HL-60 (cell line): ENCODE measurements at regions not wholly inside any gene's neighbourhood (a gene's known extent, or its start where the extent isn't known, plus 50 kb on each side); places are given as distances from the start of the nearest gene placed in this dataset.

ENCODE experiments used
- CTCF ChIP-seq: IDR thresholded peaks from one replicate; pipeline ENCODE4 v1.5.1; 2011; ENCODE audit warnings: low read length, control low read depth, inconsistent platforms; ENCODE audit not compliant: insufficient read depth
- GABPA ChIP-seq: IDR thresholded peaks from 2 replicates; pipeline ENCODE4 v1.6.1; 2012; ENCODE audit warnings: low read depth
- POLR2AphosphoS5 ChIP-seq: IDR thresholded peaks from 2 replicates; pipeline ENCODE4 v1.6.1; 2012; ENCODE audit warnings: low read depth
- REST ChIP-seq: IDR thresholded peaks from 2 replicates; pipeline ENCODE4 v1.6.1; 2012; ENCODE audit warnings: low read depth; ENCODE audit not compliant: insufficient replicate concordance
- SPI1 ChIP-seq: IDR thresholded peaks from 2 replicates; pipeline ENCODE4 v1.6.1; 2012; ENCODE audit warnings: low read depth, mild to moderate bottlenecking, borderline replicate concordance

GRCh38 chr9:31174681-31175080 is 1209.8 kb upstream of the ACO1 start:
- TF ChIP-seq CTCF (no peak), POLR2AphosphoS5 (no peak), GABPA (no peak), REST (no peak), SPI1 (no peak)
